GM18502 (cell line): ENCODE measurements at regions not wholly inside any gene's neighbourhood (a gene's known extent, or its start where the extent isn't known, plus 50 kb on each side); places are given as distances from the start of the nearest gene placed in this dataset.
"Not testable (repeated sequence)": the region's sequence is repeated elsewhere in the genome, so short reads cannot be mapped to it uniquely, and the experiment has no call there.

Source experiments
- ATAC-seq: cut with Tn5 transposase; IDR thresholded peaks from one replicate; pipeline ENCODE4 v1.9.1; 2021; ENCODE audit warnings: mild to moderate bottlenecking; ENCODE audit not compliant: unreplicated experiment, poor library complexity

- no peak for ATAC-seq
Measured at GRCh38 chr2:175626796-175627195, 375.3 kb downstream of the LNPK start.

GRCh38 chr2:175624785-175625184 is 377.3 kb downstream of the LNPK start:
- no peak for ATAC-seq

- no peak for ATAC-seq
Measured at GRCh38 chr2:175624211-175624761, 377.8 kb downstream of the LNPK start.

- no peak for ATAC-seq
Measured at GRCh38 chr2:175621821-175622220, 380.2 kb downstream of the LNPK start.

GRCh38 chr2:175620106-175620505 is 382.0 kb downstream of the LNPK start:
- ATAC-seq, result no peak

GRCh38 chr2:175619179-175620045 is 382.7 kb downstream of the LNPK start:
- ATAC-seq, result no peak

GRCh38 chr2:175612280-175612679 is 389.8 kb downstream of the LNPK start:
- ATAC-seq, result no peak

GRCh38 chr2:175606010-175606841 is 395.8 kb downstream of the LNPK start:
- no peak for ATAC-seq

- no peak for ATAC-seq
Measured at GRCh38 chr2:175605640-175606009, 396.4 kb downstream of the LNPK start.

- no peak for ATAC-seq
Measured at GRCh38 chr2:175601969-175602368, 400.1 kb downstream of the LNPK start.

GRCh38 chr2:175599966-175600831 is 401.9 kb downstream of the LNPK start:
- no peak for ATAC-seq

GRCh38 chr2:175597286-175597685 is 404.8 kb downstream of the LNPK start:
- no peak for ATAC-seq

GRCh38 chr2:175595139-175595538 is 406.9 kb downstream of the LNPK start:
- ATAC-seq, result no peak

- not testable (repeated sequence) for ATAC-seq
Measured at GRCh38 chr2:175593686-175594525, 408.2 kb downstream of the LNPK start.

GRCh38 chr2:175588213-175588612 is 406.7 kb upstream of the ATP5MC3 start:
- not testable (repeated sequence) for ATAC-seq

GRCh38 chr2:175585496-175585895 is 404.0 kb upstream of the ATP5MC3 start:
- no peak for ATAC-seq

- ATAC-seq, result no peak
Measured at GRCh38 chr2:175580652-175581051, 399.1 kb upstream of the ATP5MC3 start.

GRCh38 chr2:175579646-175580045 is 398.1 kb upstream of the ATP5MC3 start:
- ATAC-seq, result no peak

GRCh38 chr2:175577368-175577970 is 396.0 kb upstream of the ATP5MC3 start:
- ATAC-seq, result no peak
